WTC11 (cell line): ENCODE measurements at regions not wholly inside any gene's neighbourhood (a gene's known extent, or its start where the extent isn't known, plus 50 kb on each side); places are given as distances from the start of the nearest gene placed in this dataset.
A peak's percentile ranks its signal among the peaks of the same experiment; 100 is the strongest.

Source experiments
- ATAC-seq: fragments of 200-7000 bp; cut with Tn5 transposase; 2 replicates; pipeline ENCODE4 v1.10.0; 2021; ENCODE audit warnings: mild to moderate bottlenecking, moderate library complexity
- CTCF ChIA-PET: fragments of 300-600 bp; sonication (Branson Sonifier 250); formaldehyde crosslinking; loops from one replicate; lab custom pipeline; 2021; ENCODE audit warnings: antibody characterized with exemption; lab: Charles Lee
- POLR2A ChIA-PET: fragments of 350-600 bp; sonication (Branson Sonifier 250); formaldehyde crosslinking; loops from one replicate; lab custom pipeline; 2021; ENCODE audit warnings: antibody characterized with exemption; lab: Charles Lee
- DNase-seq: peaks from one replicate; pipeline ENCODE4 v3.0.0; 2021; ENCODE audit warnings: low spot score
- H3K27ac Mint-ChIP-seq: 2 replicates; pipeline ENCODE4 v1.8.0; 2021; ENCODE audit warnings: mixed read lengths
- H3K27me3 Mint-ChIP-seq: 2 replicates; pipeline ENCODE4 v1.8.0; 2021; ENCODE audit warnings: low read depth, mild to moderate bottlenecking, moderate library complexity, mixed read lengths
- H3K36me3 Mint-ChIP-seq: 2 replicates; pipeline ENCODE4 v1.8.0; 2021; ENCODE audit warnings: mixed read lengths
- H3K4me1 Mint-ChIP-seq: 2 replicates; pipeline ENCODE4 v1.8.0; 2022; ENCODE audit warnings: mixed read lengths
- H3K4me3 Mint-ChIP-seq: 2 replicates; pipeline ENCODE4 v1.8.0; 2021; ENCODE audit warnings: mild to moderate bottlenecking, moderate library complexity, mixed read lengths
- H3K9me3 Mint-ChIP-seq: 2 replicates; pipeline ENCODE4 v1.8.0; 2021; ENCODE audit warnings: mixed read lengths
- AR ChIP-seq: fragments of 250-450 bp; sonication (Bioruptor Pico); IDR thresholded peaks from 2 replicates; pipeline ENCODE4 v1.9.0; 2021; ENCODE audit warnings: mild to moderate bottlenecking
- ATF2 ChIP-seq: sonication (generic); formaldehyde crosslinking; IDR thresholded peaks from 2 replicates; pipeline ENCODE4 v1.8.1; 2022; ENCODE audit warnings: low read depth, missing genetic modification reagents, borderline replicate concordance
- CDX4 ChIP-seq: fragments of 250-450 bp; sonication (Bioruptor Pico); IDR thresholded peaks from 2 replicates; pipeline ENCODE4 v1.9.0; 2021; ENCODE audit warnings: moderate library complexity, mild to moderate bottlenecking, inconsistent platforms, borderline replicate concordance
- CREM ChIP-seq: sonication (generic); formaldehyde crosslinking; IDR thresholded peaks from 2 replicates; pipeline ENCODE4 v1.8.1; 2022; ENCODE audit warnings: mild to moderate bottlenecking, missing genetic modification reagents, moderate library complexity
- CTCF ChIP-seq: fragments of 200-600 bp; IDR thresholded peaks from 2 replicates; pipeline ENCODE4 v1.8.0; 2022; ENCODE audit warnings: antibody characterized with exemption
- EMX1 ChIP-seq: fragments of 250-450 bp; sonication (Bioruptor Pico); IDR thresholded peaks from 2 replicates; pipeline ENCODE4 v1.8.0; 2021; ENCODE audit warnings: mild to moderate bottlenecking
- FOXP4 ChIP-seq: sonication (generic); formaldehyde crosslinking; IDR thresholded peaks from 2 replicates; pipeline ENCODE4 v1.8.0; 2022; ENCODE audit warnings: mild to moderate bottlenecking, missing genetic modification reagents
- GABPB1 ChIP-seq: sonication (generic); formaldehyde crosslinking; IDR thresholded peaks from 2 replicates; pipeline ENCODE4 v1.8.1; 2023; ENCODE audit warnings: mild to moderate bottlenecking, missing genetic modification reagents
- GRHL2 ChIP-seq: fragments of 250-450 bp; sonication (Bioruptor Pico); IDR thresholded peaks from 2 replicates; pipeline ENCODE4 v1.8.0; 2022; ENCODE audit warnings: mild to moderate bottlenecking, moderate library complexity; ENCODE audit not compliant: insufficient replicate concordance, severe bottlenecking
- GTF2I ChIP-seq: fragments of 250-450 bp; sonication (Bioruptor Pico); conservative IDR thresholded peaks from 2 replicates; pipeline ENCODE4 v1.4.0; 2021; ENCODE audit warnings: mild to moderate bottlenecking
- KAT7 ChIP-seq: sonication (generic); formaldehyde crosslinking; IDR thresholded peaks from 2 replicates; pipeline ENCODE4 v1.8.1; 2023; ENCODE audit warnings: missing genetic modification reagents, mild to moderate bottlenecking, borderline replicate concordance
- PRRX2 ChIP-seq: fragments of 250-450 bp; sonication (Bioruptor Pico); IDR thresholded peaks from 2 replicates; pipeline ENCODE4 v1.8.0; 2021; ENCODE audit warnings: mild to moderate bottlenecking
- RORB ChIP-seq: fragments of 250-450 bp; sonication (Bioruptor Pico); IDR thresholded peaks from 2 replicates; pipeline ENCODE4 v1.9.0; 2021; ENCODE audit warnings: mild to moderate bottlenecking
- TP53 ChIP-seq: sonication (generic); formaldehyde crosslinking; IDR thresholded peaks from 2 replicates; pipeline ENCODE4 v1.8.1; 2023; ENCODE audit warnings: mild to moderate bottlenecking, missing genetic modification reagents
- ZNF219 ChIP-seq: sonication (generic); formaldehyde crosslinking; IDR thresholded peaks from 2 replicates; pipeline ENCODE4 v1.8.0; 2023; ENCODE audit warnings: missing genetic modification reagents, mild to moderate bottlenecking, borderline replicate concordance
- ZNF281 ChIP-seq: sonication (generic); formaldehyde crosslinking; IDR thresholded peaks from 2 replicates; pipeline ENCODE4 v1.8.0; 2023; ENCODE audit warnings: mild to moderate bottlenecking, missing genetic modification reagents
- ZNF416 ChIP-seq: fragments of 250-450 bp; sonication (Bioruptor Pico); IDR thresholded peaks from 2 replicates; pipeline ENCODE4 v1.9.0; 2021; ENCODE audit warnings: mild to moderate bottlenecking, inconsistent platforms
- ZNF423 ChIP-seq: fragments of 250-450 bp; sonication (Bioruptor Pico); IDR thresholded peaks from 2 replicates; pipeline ENCODE4 v2.1.2; 2022; ENCODE audit warnings: mild to moderate bottlenecking, moderate library complexity

- peaks cover 5% of the 10 kb centered on the region; the same call in 1 of the 2 replicates for H3K4me1 Mint-ChIP-seq
These were observed 455.3 kb downstream of the SOX6 start for GRCh38 chr11:15901054-15901453.

GRCh38 chr11:15901790-15902189 is 454.6 kb downstream of the SOX6 start:
- TF ChIP-seq CREM (CRISPR knock-in tag) (no peak), CDX4 (CRISPR knock-in tag) (no peak), PRRX2 (CRISPR knock-in tag) (no peak), CTCF (no peak)
- Mint-ChIP-seq H3K9me3 (no peaks in the 10 kb centered on the region), H3K36me3 (no peaks in the 10 kb centered on the region), H3K27me3 (no peaks in the 10 kb centered on the region), H3K27ac (no peak overlapping the region), H3K4me1 (no peaks in the 10 kb centered on the region), H3K4me3 (no peak overlapping the region)
- ATAC-seq (no peak), DNase-seq (no peak)
- POLR2A ChIA-PET, result no interaction called here
- CTCF ChIA-PET, result interaction anchor here (1.0 to 1.3 kb wide), 2 partner anchors 39 to 52 kb away, joined by 3 read pairs; no protein-coding TSS in a partner anchor

More at GRCh38 chr11:15901054-15901453, 455.3 kb downstream of the SOX6 start:
- peak; percentile 46; the same call in 1 of the 2 replicates for TF ChIP-seq ZNF423
- no peak for TF ChIP-seq FOXP4
- no peak overlapping the region for H3K27ac Mint-ChIP-seq
- ATAC-seq, result no peak; the same call in 1 of the 2 replicates
- no peak for DNase-seq
- H3K4me3 Mint-ChIP-seq, result no peak overlapping the region
- ChIA-PET CTCF (interaction anchor here (1.0 to 1.3 kb wide), 2 partner anchors 40 to 52 kb away, joined by 3 read pairs; no protein-coding TSS in a partner anchor), POLR2A (no interaction called here)
- H3K36me3 Mint-ChIP-seq, result no peaks in the 10 kb centered on the region
- no peaks in the 10 kb centered on the region for H3K27me3 Mint-ChIP-seq
- H3K9me3 Mint-ChIP-seq, result no peaks in the 10 kb centered on the region

- H3K27me3 Mint-ChIP-seq, result no peaks in the 10 kb centered on the region
- no peaks in the 10 kb centered on the region for H3K9me3 Mint-ChIP-seq
- H3K27ac Mint-ChIP-seq, result no peak overlapping the region
- H3K4me3 Mint-ChIP-seq, result no peak overlapping the region
- no peak for ATAC-seq
- H3K4me1 Mint-ChIP-seq, result no peaks in the 10 kb centered on the region
- no peaks in the 10 kb centered on the region for H3K36me3 Mint-ChIP-seq
- CTCF ChIA-PET, result no interaction called here
- TF ChIP-seq AR (CRISPR knock-in tag), result no peak
- TF ChIP-seq GABPB1 (CRISPR knock-in tag), result no peak
- no peak for TF ChIP-seq KAT7 (CRISPR knock-in tag)
- no peak for TF ChIP-seq GRHL2 (CRISPR knock-in tag)
- no peak for TF ChIP-seq GTF2I
- no peak for TF ChIP-seq TP53 (CRISPR knock-in tag)
- TF ChIP-seq RORB (CRISPR knock-in tag), result no peak
- no peak for TF ChIP-seq ZNF416 (CRISPR knock-in tag)
- TF ChIP-seq ZNF281 (CRISPR knock-in tag), result no peak
- no peak for TF ChIP-seq ZNF219
- TF ChIP-seq ATF2 (CRISPR knock-in tag), result no peak
- no peak for TF ChIP-seq EMX1 (CRISPR knock-in tag)
- TF ChIP-seq, all 79 proteins: peak for 0
- POLR2A ChIA-PET, result no interaction called here
- DNase-seq, result no peak
These were observed 453.1 kb downstream of the SOX6 start for GRCh38 chr11:15903246-15903645.
